SK-N-MC (cell line): ENCODE measurements at regions not wholly inside any gene's neighbourhood (a gene's known extent, or its start where the extent isn't known, plus 50 kb on each side); places are given as distances from the start of the nearest gene placed in this dataset.

Experiments
- EZH2 ChIP-seq: fragments of 200-600 bp; sonication (generic); IDR thresholded peaks from one replicate; pipeline ENCODE4 v1.6.1; 2017; ENCODE audit warnings: antibody characterized with exemption
- FOXP2 ChIP-seq: optimal IDR thresholded peaks from 2 replicates; pipeline ENCODE3; 2011; ENCODE audit warnings: mild to moderate bottlenecking, moderate library complexity; ENCODE audit not compliant: insufficient read depth; ENCODE audit errors: extremely low read length, control extremely low read depth
- POLR2AphosphoS5 ChIP-seq: IDR thresholded peaks from 2 replicates; pipeline ENCODE4 v1.6.1; 2012; ENCODE audit warnings: mild to moderate bottlenecking, low read depth, low read length, borderline replicate concordance

DNA sequence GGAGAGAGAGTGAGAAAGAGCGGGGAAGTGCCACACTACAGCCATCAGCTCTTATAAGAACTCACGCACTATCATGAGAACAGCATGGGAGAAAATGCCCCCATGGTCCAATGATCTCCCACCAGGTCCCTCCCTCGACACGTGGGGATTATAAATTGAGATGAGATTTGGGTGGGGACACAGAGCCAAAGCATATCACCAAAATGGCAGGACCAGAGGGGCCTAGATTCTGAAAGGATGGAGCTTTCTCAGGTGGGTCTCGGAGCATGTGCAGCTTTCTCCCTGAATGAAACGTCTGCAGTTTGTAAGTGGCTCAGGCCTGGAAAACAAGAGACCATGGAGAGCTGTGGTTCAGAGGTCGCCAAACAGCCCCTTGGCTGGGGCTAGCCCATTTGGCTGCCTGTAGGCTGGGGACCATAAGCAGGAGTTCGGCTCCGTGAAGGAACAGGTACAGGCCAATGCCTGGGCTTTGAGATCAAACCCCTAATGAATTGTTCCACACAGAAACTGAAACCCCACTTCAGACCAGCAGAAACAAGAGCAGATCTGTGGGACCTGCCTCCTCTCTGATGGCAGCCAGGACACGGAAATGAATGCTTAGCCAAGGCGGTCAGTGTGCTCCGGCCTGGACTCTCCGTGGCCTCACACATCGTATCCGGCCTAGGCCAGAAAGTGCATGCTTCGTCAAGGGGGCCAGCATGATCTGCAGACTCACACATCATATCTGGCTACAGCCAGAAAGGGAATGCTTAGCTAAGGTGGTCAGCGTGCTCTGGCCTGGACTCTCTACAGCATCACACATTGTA lies 111.2 kb upstream of the TMEM18 start:
- TF ChIP-seq POLR2AphosphoS5, result no peak
- no peak for TF ChIP-seq EZH2
- TF ChIP-seq FOXP2, result no peak
